ENCODE measurements at regions not wholly inside any gene's neighbourhood (a gene's known extent, or its start where the extent isn't known, plus 50 kb on each side); places are given as distances from the start of the nearest gene placed in this dataset.

DNA sequence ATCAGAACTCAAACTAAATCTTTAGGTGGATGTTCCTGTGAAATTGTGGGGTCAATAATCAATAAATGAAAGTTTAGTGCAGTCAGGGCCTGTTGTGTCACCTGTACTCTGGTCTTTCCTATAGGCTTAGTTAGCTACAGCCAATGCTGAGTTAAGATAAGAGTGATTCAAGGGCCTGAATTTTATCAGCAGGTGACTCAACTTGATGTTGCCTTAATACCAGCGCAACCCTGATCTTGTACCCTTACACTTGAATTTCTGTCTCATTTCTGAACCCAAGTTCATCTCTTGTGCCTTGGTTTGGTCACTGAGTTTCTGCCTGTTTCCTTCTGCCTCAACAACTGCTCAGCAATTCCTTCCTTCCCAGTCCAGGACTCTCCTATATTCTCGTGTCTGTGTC, 157.0 kb upstream of the E2F7 start:
- no peak for TF ChIP-seq POLR2A (IDR thresholded peaks at IDR 0.05)
- TF ChIP-seq, protein P1, sequence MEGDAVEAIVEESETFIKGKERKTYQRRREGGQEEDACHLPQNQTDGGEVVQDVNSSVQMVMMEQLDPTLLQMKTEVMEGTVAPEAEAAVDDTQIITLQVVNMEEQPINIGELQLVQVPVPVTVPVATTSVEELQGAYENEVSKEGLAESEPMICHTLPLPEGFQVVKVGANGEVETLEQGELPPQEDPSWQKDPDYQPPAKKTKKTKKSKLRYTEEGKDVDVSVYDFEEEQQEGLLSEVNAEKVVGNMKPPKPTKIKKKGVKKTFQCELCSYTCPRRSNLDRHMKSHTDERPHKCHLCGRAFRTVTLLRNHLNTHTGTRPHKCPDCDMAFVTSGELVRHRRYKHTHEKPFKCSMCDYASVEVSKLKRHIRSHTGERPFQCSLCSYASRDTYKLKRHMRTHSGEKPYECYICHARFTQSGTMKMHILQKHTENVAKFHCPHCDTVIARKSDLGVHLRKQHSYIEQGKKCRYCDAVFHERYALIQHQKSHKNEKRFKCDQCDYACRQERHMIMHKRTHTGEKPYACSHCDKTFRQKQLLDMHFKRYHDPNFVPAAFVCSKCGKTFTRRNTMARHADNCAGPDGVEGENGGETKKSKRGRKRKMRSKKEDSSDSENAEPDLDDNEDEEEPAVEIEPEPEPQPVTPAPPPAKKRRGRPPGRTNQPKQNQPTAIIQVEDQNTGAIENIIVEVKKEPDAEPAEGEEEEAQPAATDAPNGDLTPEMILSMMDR (IDR thresholded peaks at IDR 0.05), result no peak

All from thyroid gland (tissue), 4 donors.